Hippocampal formation (tissue), 2 donors: ENCODE measurements at regions not wholly inside any gene's neighbourhood (a gene's known extent, or its start where the extent isn't known, plus 50 kb on each side); places are given as distances from the start of the nearest gene placed in this dataset.
A peak's percentile ranks its signal among the peaks of the same experiment; 100 is the strongest.

Source experiments
- DNase-seq, 2 donors: peaks; one replicate each; lab custom pipeline; 2025; lab: John Stamatoyannopoulos, UW

GRCh38 chr2:2848621-2849333, 517.7 kb upstream of the MYT1L start:
- DNase-seq, result peak in 1 of 2 donors; percentile 13

- DNase-seq, result no peak
These were observed 517.1 kb upstream of the MYT1L start for GRCh38 chr2:2848198-2848597.

- DNase-seq, result no peak
These were observed 516.2 kb upstream of the MYT1L start for GRCh38 chr2:2847209-2847676.

- peak; percentile 16 to 19 for DNase-seq
These were observed 515.5 kb upstream of the MYT1L start for GRCh38 chr2:2846332-2847208.

GRCh38 chr2:2845806-2846315, 514.8 kb upstream of the MYT1L start:
- DNase-seq, result no peak

GRCh38 chr2:2845267-2845666, 514.2 kb upstream of the MYT1L start:
- no peak for DNase-seq

- DNase-seq, result no peak
These were observed 513.0 kb upstream of the MYT1L start for GRCh38 chr2:2843969-2844548.

- no peak for DNase-seq
These were observed 511.4 kb upstream of the MYT1L start for GRCh38 chr2:2842466-2842865.

- no peak for DNase-seq
These were observed 509.7 kb upstream of the MYT1L start for GRCh38 chr2:2840681-2841300.

GRCh38 chr2:2839782-2840531, 508.9 kb upstream of the MYT1L start:
- DNase-seq, result peak in 1 of 2 donors; percentile 18

GRCh38 chr2:2839393-2839781, 508.3 kb upstream of the MYT1L start:
- no peak for DNase-seq

- DNase-seq, result no peak
These were observed 507.4 kb upstream of the MYT1L start for GRCh38 chr2:2838548-2838845.

- DNase-seq, result no peak
These were observed 506.9 kb upstream of the MYT1L start for GRCh38 chr2:2837746-2838547.

- no peak for DNase-seq
These were observed 505.4 kb upstream of the MYT1L start for GRCh38 chr2:2836343-2837070.

GRCh38 chr2:2834516-2835254, 503.6 kb upstream of the MYT1L start:
- DNase-seq, result no peak

GRCh38 chr2:2834105-2834504, 503.0 kb upstream of the MYT1L start:
- DNase-seq, result no peak

GRCh38 chr2:2832657-2833056, 501.6 kb upstream of the MYT1L start:
- no peak for DNase-seq

- DNase-seq, result no peak
These were observed 500.6 kb upstream of the MYT1L start for GRCh38 chr2:2831633-2832032.

GRCh38 chr2:2830576-2830975, 499.5 kb upstream of the MYT1L start:
- no peak for DNase-seq
